Hepatocyte (in vitro differentiated cells): ENCODE measurements at regions not wholly inside any gene's neighbourhood (a gene's known extent, or its start where the extent isn't known, plus 50 kb on each side); places are given as distances from the start of the nearest gene placed in this dataset.

Experiments
- CTCF ChIP-seq: fragments of 200-600 bp; sonication (generic); IDR thresholded peaks from 2 replicates; pipeline ENCODE4 v1.5.1; 2016; ENCODE audit warnings: antibody characterized with exemption, mild to moderate bottlenecking; ENCODE audit not compliant: poor library complexity
- EZH2 ChIP-seq: fragments of 200-600 bp; sonication (generic); IDR thresholded peaks from 2 replicates; pipeline ENCODE4 v1.6.1; 2016; ENCODE audit warnings: antibody characterized with exemption, mild to moderate bottlenecking, borderline replicate concordance
- EZH2phosphoT487 ChIP-seq: fragments of 200-600 bp; sonication (generic); IDR thresholded peaks from one replicate; pipeline ENCODE4 v1.6.1; 2018; ENCODE audit warnings: antibody characterized with exemption, mild to moderate bottlenecking, low read depth, moderate library complexity; ENCODE audit not compliant: unreplicated experiment, severe bottlenecking

- TF ChIP-seq CTCF, result no peak
- TF ChIP-seq EZH2, result no peak
- TF ChIP-seq EZH2phosphoT487, result no peak
Observed at GRCh38 chrX:99703473-99703872, 706.6 kb downstream of the PCDH19 start.
